HepG2 (cell line): ENCODE measurements at regions not wholly inside any gene's neighbourhood (a gene's known extent, or its start where the extent isn't known, plus 50 kb on each side); places are given as distances from the start of the nearest gene placed in this dataset.

ENCODE experiments used
- ATAC-seq: fragments of 200-7000 bp; cut with Tn5 transposase; 3 replicates; pipeline ENCODE4 v1.9.1; 2020; ENCODE audit warnings: mild to moderate bottlenecking, moderate library complexity
- BruUV-seq: library from RNA; stranded (reverse); fragments of 400-500 nt; replicated peaks from 2 replicates; lab custom pipeline; 2021; lab: Mats Ljungman, UMichigan
- CTCF ChIA-PET: fragments of 300-600 bp; formaldehyde crosslinking; extraction: SDS; loops from one replicate; lab custom pipeline; 2021; ENCODE audit warnings: low total read pairs, inconsistent platforms, low intra/inter-chr PET ratio; lab: Yijun Ruan, JAX
- POLR2A ChIA-PET: fragments of 350-600 bp; sonication (Branson Sonifier 250); formaldehyde crosslinking; loops from one replicate; lab custom pipeline; 2020; ENCODE audit warnings: antibody characterized with exemption, inconsistent platforms; lab: Yijun Ruan, JAX
- DNase-seq: peaks from one replicate; pipeline ENCODE4 v3.0.0-alpha.2; 2015; ENCODE audit warnings: low spot score
- FAIRE-seq: peaks from 3 replicates; lab custom pipeline; 2011; peaks lifted over from hg19 to GRCh38; lab: Jason Lieb, UNC
- H2AFZ ChIP-seq: one replicate; pipeline ENCODE4 v1.6.1; 2011; ENCODE audit warnings: low read length, inconsistent platforms
- H3K27ac ChIP-seq: fragments of 300-600 bp; 3 replicates; pipeline ENCODE4 v1.8.0; 2011; ENCODE audit warnings: mixed run types, mild to moderate bottlenecking, mixed read lengths, low read length, inconsistent platforms; ENCODE audit not compliant: insufficient read depth; ENCODE audit errors: extremely low read length
- H3K27me3 ChIP-seq, 2 experiments: fragments of 200-600 bp in 1 of 2; 2 replicates in 1 of 2; 3 replicates in 1 of 2; pipeline versions ENCODE4 v1.6.0 to v1.8.0; 2011; ENCODE audit warnings: low read length in 2 of 2, mild to moderate bottlenecking in 2 of 2, moderate library complexity in 2 of 2, inconsistent platforms in 1 of 2; ENCODE audit not compliant: insufficient read depth in 2 of 2, control insufficient read depth in 1 of 2
- H3K36me3 ChIP-seq, 2 experiments: fragments of 200-600 bp in 1 of 2; replicated peaks in 1 of 2; 2 replicates in 1 of 2; 3 replicates in 1 of 2; pipeline versions ENCODE4 v1.5.1 to v1.8.0; 2011; ENCODE audit warnings: low read length in 2 of 2, inconsistent platforms in 1 of 2; ENCODE audit not compliant: insufficient read depth in 2 of 2, control insufficient read depth in 1 of 2
- H3K4me1 ChIP-seq: 2 replicates; pipeline ENCODE4 v1.5.1; 2012; ENCODE audit warnings: low read length, inconsistent platforms; ENCODE audit not compliant: insufficient read depth
- H3K4me2 ChIP-seq: 2 replicates; pipeline ENCODE4 v1.6.0; 2011; ENCODE audit warnings: low read depth, low read length, inconsistent platforms
- H3K4me3 ChIP-seq, 3 experiments: fragments of 200-600 bp in 1 of 3; sonication (generic), shearing (Covaris generic) in 1 of 3; replicated peaks in 1 of 3; 2 replicates each; pipeline ENCODE4 v1.5.1; 2011 to 2016; ENCODE audit warnings: low read length in 3 of 3, inconsistent platforms in 2 of 3, low read depth in 2 of 3, mild to moderate bottlenecking in 2 of 3, control low read depth in 1 of 3, mixed read lengths in 1 of 3; ENCODE audit not compliant: insufficient read depth in 1 of 3
- H3K79me2 ChIP-seq: one replicate; pipeline ENCODE4 v1.6.1; 2011; ENCODE audit warnings: low read length, inconsistent platforms; ENCODE audit not compliant: insufficient read depth
- H3K9ac ChIP-seq: 2 replicates; pipeline ENCODE4 v1.6.0; 2011; ENCODE audit warnings: mild to moderate bottlenecking, low read depth, low read length, inconsistent platforms; ENCODE audit not compliant: insufficient read depth
- H3K9me3 ChIP-seq: 2 replicates; pipeline ENCODE4 v1.5.1; 2012; ENCODE audit warnings: mild to moderate bottlenecking, low read length
- H4K20me1 ChIP-seq: 2 replicates; pipeline ENCODE4 v1.6.0; 2011; ENCODE audit warnings: inconsistent platforms, mild to moderate bottlenecking, low read length, moderate library complexity; ENCODE audit not compliant: insufficient read depth
- AGO2 ChIP-seq: fragments of 200-400 bp; formaldehyde crosslinking; optimal IDR thresholded peaks from 2 replicates; pipeline ENCODE3; 2017; ENCODE audit warnings: mild to moderate bottlenecking, low read depth, low read length, moderate library complexity
- CBFB ChIP-seq: sonication (generic); formaldehyde crosslinking; IDR thresholded peaks from 2 replicates; pipeline ENCODE4 v1.4.0; 2020; ENCODE audit warnings: missing genetic modification reagents
- DNMT1 ChIP-seq: sonication (generic); formaldehyde crosslinking; IDR thresholded peaks from 2 replicates; pipeline ENCODE4 v1.5.1; 2020; ENCODE audit warnings: mild to moderate bottlenecking, missing genetic modification reagents
- GABPB1 ChIP-seq: IDR thresholded peaks from 2 replicates; pipeline ENCODE4 v1.6.1; 2016; ENCODE audit warnings: mild to moderate bottlenecking, missing genetic modification reagents, moderate library complexity, missing compliant biosample characterization
- HHEX ChIP-seq: IDR thresholded peaks from 2 replicates; pipeline ENCODE4 v1.6.1; 2016; ENCODE audit warnings: control low read depth
- KMT2B ChIP-seq: IDR thresholded peaks from 2 replicates; pipeline ENCODE4 v1.6.1; 2016; ENCODE audit warnings: missing genetic modification reagents, missing compliant biosample characterization
- MED1 ChIP-seq: sonication (generic); formaldehyde crosslinking; IDR thresholded peaks from 2 replicates; pipeline ENCODE4 v1.4.0; 2020; ENCODE audit warnings: missing genetic modification reagents
- STAG1 ChIP-seq: sonication (generic); formaldehyde crosslinking; IDR thresholded peaks from 2 replicates; pipeline ENCODE4 v1.4.0; 2020; ENCODE audit warnings: missing genetic modification reagents
- SUZ12 ChIP-seq: fragments of 150-350 bp; IDR thresholded peaks from 2 replicates; pipeline ENCODE4 v1.6.1; 2014; ENCODE audit warnings: low read depth, low read length
- ZIK1 ChIP-seq: sonication (generic); formaldehyde crosslinking; IDR thresholded peaks from 2 replicates; pipeline ENCODE4 v1.5.0; 2020; ENCODE audit warnings: mild to moderate bottlenecking, low read depth, missing genetic modification reagents, borderline replicate concordance
- ZKSCAN1 ChIP-seq: fragments of 150-350 bp; IDR thresholded peaks from 2 replicates; pipeline ENCODE4 v1.6.1; 2014; ENCODE audit warnings: low read length
- ZNF816 ChIP-seq: sonication (generic); formaldehyde crosslinking; IDR thresholded peaks from 2 replicates; pipeline ENCODE4 v1.8.0; 2022; ENCODE audit warnings: missing genetic modification reagents, mild to moderate bottlenecking, borderline replicate concordance
- ZNF841 ChIP-seq: sonication (generic); formaldehyde crosslinking; IDR thresholded peaks from 2 replicates; pipeline ENCODE4 v1.8.1; 2023; ENCODE audit warnings: missing genetic modification reagents, borderline replicate concordance
- WGBS: methylation state at CpG from one replicate; pipeline ENCODE4 v1.1.6; 2017; ENCODE audit warnings: low lambda C conversion rate; 5-methylcytosine and 5-hydroxymethylcytosine counted together
- in situ Hi-C: cut with HindIII; loops from 2 replicates; pipeline ENCODE4 v1.10.0; 2017; ENCODE audit warnings: low pct_unique_long_range_greater_than_20kb; ENCODE audit not compliant: extremely low pct_ligation_motif_present
- intact Hi-C: fragments of 100-400 bp; cut with micrococcal nuclease; formaldehyde crosslinking; loops from one replicate; pipeline ENCODE4 v1.10.0; 2022; ENCODE audit not compliant: unreplicated experiment
- TF ChIP-seq, protein P1 (sequence below): sonication (generic); formaldehyde crosslinking; IDR thresholded peaks from 2 replicates; pipeline ENCODE4 v1.5.0; 2020; ENCODE audit warnings: mild to moderate bottlenecking, missing genetic modification reagents, moderate library complexity
- TF ChIP-seq, protein P2 (sequence below): sonication (generic); formaldehyde crosslinking; IDR thresholded peaks from 2 replicates; pipeline ENCODE4 v1.4.0; 2020; ENCODE audit warnings: mild to moderate bottlenecking, missing genetic modification reagents

DNA sequence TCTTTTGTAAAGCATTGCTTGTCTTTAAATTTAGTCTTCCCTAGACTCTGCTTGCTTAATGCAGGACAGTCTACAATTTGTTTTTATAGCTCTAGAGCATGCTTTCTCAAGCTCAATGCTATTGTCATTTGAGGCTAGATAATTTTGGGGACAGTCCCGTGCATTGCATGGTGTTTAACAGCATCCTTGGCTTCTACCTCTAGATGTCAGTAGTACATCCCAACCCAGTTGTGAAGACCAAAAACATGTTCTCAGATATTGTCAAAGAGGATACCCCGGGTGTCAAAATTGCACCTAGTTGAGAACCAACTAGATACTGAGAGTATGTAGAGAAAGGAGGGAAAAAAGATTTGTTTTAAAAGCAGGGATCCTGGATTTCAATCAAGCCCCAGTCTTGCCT, 277.5 kb downstream of the CEMIP2 start:
- in situ Hi-C loops = no loop called here
- FAIRE-seq = peak; percentile 53
- WGBS = 0% methylated on average over 2 of the region's 2 CpGs

More for the DNA sequence above, 277.5 kb downstream of the CEMIP2 start:
- Histone ChIP-seq H3K27me3 (peaks cover 0 to 3% of the 10 kb centered on the region in 2 experiments; a peak in 1 of 5 replicates), H3K79me2 (no peaks in the 10 kb centered on the region), H4K20me1 (no peaks in the 10 kb centered on the region), H3K4me1 (no peaks in the 10 kb centered on the region), H3K9me3 (no peaks in the 10 kb centered on the region), H3K4me3 (no peak overlapping the region), H3K27ac (no peak overlapping the region), H2AFZ (no peak overlapping the region), H3K9ac (no peak overlapping the region), H3K4me2 (no peak overlapping the region), H3K36me3 (no peaks in the 10 kb centered on the region)
- ChIA-PET POLR2A (no interaction called here), CTCF (no interaction called here)
- DNase-seq (peak; percentile 4), ATAC-seq (peak; percentile 45; the same call in 2 of the 3 replicates)
- no TSS peak for BruUV-seq
- no peak for TF ChIP-seq ZIK1
- no peak for TF ChIP-seq MED1 (CRISPR knock-in tag)
- TF ChIP-seq ZNF816 (CRISPR knock-in tag) = no peak
- TF ChIP-seq GABPB1 (CRISPR knock-in tag) = no peak
- no peak for TF ChIP-seq SUZ12
- TF ChIP-seq AGO2 = no peak
- no peak for TF ChIP-seq ZKSCAN1
- TF ChIP-seq, protein P1, sequence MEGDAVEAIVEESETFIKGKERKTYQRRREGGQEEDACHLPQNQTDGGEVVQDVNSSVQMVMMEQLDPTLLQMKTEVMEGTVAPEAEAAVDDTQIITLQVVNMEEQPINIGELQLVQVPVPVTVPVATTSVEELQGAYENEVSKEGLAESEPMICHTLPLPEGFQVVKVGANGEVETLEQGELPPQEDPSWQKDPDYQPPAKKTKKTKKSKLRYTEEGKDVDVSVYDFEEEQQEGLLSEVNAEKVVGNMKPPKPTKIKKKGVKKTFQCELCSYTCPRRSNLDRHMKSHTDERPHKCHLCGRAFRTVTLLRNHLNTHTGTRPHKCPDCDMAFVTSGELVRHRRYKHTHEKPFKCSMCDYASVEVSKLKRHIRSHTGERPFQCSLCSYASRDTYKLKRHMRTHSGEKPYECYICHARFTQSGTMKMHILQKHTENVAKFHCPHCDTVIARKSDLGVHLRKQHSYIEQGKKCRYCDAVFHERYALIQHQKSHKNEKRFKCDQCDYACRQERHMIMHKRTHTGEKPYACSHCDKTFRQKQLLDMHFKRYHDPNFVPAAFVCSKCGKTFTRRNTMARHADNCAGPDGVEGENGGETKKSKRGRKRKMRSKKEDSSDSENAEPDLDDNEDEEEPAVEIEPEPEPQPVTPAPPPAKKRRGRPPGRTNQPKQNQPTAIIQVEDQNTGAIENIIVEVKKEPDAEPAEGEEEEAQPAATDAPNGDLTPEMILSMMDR (CRISPR knock-in tag) = peak; percentile 21; the same call in 1 of the 2 replicates
- peak; percentile 39 for TF ChIP-seq STAG1
- TF ChIP-seq HHEX = no peak
- no peak for TF ChIP-seq ZNF841 (CRISPR knock-in tag)
- TF ChIP-seq, protein P2, sequence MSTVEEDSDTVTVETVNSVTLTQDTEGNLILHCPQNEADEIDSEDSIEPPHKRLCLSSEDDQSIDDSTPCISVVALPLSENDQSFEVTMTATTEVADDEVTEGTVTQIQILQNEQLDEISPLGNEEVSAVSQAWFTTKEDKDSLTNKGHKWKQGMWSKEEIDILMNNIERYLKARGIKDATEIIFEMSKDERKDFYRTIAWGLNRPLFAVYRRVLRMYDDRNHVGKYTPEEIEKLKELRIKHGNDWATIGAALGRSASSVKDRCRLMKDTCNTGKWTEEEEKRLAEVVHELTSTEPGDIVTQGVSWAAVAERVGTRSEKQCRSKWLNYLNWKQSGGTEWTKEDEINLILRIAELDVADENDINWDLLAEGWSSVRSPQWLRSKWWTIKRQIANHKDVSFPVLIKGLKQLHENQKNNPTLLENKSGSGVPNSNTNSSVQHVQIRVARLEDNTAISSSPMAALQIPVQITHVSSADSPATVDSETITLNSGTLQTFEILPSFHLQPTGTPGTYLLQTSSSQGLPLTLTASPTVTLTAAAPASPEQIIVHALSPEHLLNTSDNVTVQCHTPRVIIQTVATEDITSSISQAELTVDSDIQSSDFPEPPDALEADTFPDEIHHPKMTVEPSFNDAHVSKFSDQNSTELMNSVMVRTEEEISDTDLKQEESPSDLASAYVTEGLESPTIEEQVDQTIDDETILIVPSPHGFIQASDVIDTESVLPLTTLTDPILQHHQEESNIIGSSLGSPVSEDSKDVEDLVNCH (CRISPR knock-in tag) = no peak
- no peak for TF ChIP-seq CBFB
- no peak for TF ChIP-seq DNMT1 (CRISPR knock-in tag)
- TF ChIP-seq KMT2B (CRISPR knock-in tag) = no peak
- intact Hi-C loops = no loop called here
